COR-L47 (cell line): ENCODE measurements at regions not wholly inside any gene's neighbourhood (a gene's known extent, or its start where the extent isn't known, plus 50 kb on each side); places are given as distances from the start of the nearest gene placed in this dataset.

Source experiments
- DNase-seq: peaks from one replicate; lab custom pipeline; 2025; lab: John Stamatoyannopoulos, UW

DNA sequence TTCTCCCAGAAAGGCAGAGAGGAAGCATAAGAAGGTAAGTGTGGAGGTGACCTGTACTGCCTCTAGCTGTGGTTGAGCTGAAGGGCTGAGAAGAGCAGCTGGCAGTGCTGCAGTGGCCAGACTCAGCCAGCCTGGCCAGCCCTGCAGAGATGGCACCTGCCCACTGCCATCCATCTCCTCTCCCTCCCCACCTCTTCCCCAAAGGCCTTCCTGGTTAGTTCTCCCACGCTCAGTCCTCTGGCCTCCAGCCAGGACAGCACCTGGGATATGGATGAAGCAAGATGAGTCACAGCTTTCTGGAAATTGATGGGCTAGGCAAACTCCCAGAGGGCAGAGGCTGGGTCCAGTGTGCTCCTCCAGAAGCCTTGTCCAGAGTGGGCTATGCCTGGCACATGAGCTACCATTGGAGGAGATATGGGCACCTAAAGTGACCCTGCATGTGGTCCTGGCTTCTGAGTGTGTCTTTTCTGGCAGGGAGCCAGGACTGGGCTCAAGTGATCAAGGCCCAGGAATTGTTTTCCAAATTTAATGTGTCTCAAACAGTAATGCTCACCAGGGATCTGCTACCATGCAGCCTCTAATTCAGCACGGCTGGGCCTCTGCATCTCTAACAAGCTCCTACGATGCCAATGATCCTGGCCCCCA lies 81.0 kb upstream of the CACUL1 start:
- peak; percentile 78 for DNase-seq

DNA sequence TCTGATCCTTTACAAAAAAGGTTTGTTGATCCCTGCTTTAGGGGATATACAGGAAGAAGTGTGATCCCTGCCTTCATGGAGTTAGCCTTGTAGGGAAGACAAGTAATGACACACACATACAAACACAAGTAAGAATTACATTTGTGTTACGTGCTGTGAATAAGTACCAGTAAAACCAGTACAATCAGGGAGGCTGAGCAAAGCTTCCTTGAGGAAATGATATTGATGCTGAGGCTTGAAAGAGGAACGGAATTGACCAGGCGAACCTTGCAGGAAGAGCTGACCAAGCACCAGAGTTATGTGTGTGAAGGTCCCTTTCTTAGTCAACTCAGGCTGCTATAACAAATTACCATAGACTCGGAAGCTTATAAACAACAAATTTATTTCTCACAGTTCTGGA lies 83.6 kb upstream of the CACUL1 start:
- no peak for DNase-seq

DNA sequence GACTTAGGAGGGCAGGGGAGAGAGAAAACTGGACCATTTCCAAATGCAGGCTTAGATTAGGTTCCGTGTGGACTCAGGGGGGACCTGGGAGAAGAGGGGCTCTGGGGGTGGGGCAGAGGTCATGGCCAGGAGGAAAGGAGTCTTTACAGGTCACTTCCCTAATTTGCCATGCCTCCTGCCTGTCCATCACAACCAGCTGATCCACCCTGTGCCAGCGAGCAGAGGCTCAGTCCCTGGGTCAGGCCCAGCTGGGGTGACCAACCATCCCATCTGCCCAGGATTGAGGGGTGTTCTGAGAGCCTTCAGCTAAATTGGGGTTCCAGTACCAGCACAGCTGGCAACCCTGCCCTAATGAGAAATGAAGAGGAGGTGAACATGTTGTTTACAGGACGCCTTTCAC lies 84.6 kb upstream of the CACUL1 start:
- no peak for DNase-seq

DNA sequence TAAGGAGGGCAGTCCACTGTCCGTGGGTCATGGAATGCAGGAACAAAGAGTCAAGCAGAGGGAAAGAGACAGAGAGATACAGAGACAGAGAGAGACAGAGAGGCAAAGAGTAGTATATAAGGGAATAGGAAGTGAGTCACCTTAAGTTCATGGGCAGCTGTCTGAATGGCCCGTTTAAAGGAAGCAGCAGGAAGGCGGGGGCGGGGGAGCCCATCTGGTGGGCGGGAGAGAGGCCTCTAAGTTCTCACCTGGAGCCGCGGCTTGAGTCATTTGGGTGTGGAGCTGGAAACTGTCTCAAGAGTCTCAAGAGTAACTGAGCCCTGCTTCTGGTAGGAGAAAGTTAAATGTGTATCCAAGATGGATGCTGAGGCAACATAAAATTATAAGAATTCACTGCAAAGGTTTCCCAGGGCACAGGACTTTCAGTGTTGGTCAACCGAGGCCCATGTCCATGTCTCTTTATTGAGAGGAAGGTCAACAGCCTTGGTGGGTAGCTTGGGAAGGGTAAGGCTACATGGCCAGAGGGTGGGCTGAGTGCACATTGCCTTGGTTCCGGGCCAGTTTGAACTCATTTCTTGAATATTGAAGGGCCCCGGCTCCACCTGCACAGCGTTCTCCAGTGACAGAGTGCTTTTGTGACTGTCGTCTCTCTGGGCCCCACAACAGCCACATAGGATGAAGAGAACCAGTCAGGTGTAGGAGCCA lies 85.5 kb upstream of the CACUL1 start:
- no peak for DNase-seq

- DNase-seq = no peak
Measured at GRCh38 chr10:118840776-118841468, 86.2 kb upstream of the CACUL1 start.

GRCh38 chr10:118841881-118842605 lies 87.3 kb upstream of the CACUL1 start:
- no peak for DNase-seq

GRCh38 chr10:118842843-118843624 lies 88.3 kb upstream of the CACUL1 start:
- no peak for DNase-seq

DNA sequence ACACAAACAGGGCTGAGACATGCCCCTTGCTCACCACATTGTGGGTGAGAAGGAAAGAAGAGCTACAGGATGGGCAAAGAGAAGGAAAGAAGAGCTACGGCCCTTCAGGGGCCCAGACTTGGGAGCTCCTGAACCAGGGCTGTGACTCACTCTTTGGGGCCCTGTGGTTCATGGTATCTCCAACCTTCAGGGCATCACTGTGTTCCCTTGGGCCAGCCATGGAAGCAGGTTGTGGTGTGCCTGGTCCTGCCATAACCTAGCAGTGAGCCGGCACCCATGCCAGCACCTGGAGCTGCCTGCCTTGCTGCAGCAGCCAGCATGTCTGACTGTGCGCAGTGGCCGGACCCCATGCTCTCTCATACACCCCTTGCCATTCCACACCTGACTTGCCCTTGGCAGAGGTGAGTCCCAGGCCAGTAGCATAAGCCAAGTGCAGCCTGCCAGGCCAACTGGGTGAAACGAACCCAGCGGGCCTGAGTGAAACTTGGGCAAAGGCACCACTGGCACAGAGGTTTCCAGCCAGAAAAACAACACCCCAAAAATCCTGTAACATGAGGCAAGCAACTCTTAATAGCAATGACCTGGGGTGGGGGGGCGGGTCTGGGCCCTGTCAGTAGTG lies 89.0 kb upstream of the CACUL1 start:
- no peak for DNase-seq

GRCh38 chr10:118844731-118845521 lies 90.2 kb upstream of the CACUL1 start:
- DNase-seq = no peak

DNA sequence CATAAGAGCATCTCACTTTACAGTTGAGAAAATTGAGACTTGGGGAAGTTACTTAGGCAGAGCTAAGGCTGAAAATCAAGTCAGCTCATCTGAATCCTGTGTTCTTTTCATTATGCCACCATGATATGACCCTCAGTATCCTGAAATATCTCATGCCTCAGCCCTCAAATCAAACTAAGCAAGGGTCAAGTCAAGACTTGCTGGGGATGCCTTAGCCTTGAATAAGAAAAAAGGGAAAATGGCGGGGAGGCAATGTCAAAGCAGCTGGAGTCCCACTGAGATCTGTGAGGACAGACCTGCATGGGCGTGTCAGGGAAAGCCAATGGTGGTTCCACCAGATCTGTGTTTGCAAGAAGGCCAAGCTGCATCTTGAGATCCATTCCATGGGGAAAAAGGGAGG lies 91.0 kb upstream of the CACUL1 start:
- no peak for DNase-seq

GRCh38 chr10:118850418-118851061 lies 95.8 kb upstream of the CACUL1 start:
- DNase-seq = peak; percentile 44

DNA sequence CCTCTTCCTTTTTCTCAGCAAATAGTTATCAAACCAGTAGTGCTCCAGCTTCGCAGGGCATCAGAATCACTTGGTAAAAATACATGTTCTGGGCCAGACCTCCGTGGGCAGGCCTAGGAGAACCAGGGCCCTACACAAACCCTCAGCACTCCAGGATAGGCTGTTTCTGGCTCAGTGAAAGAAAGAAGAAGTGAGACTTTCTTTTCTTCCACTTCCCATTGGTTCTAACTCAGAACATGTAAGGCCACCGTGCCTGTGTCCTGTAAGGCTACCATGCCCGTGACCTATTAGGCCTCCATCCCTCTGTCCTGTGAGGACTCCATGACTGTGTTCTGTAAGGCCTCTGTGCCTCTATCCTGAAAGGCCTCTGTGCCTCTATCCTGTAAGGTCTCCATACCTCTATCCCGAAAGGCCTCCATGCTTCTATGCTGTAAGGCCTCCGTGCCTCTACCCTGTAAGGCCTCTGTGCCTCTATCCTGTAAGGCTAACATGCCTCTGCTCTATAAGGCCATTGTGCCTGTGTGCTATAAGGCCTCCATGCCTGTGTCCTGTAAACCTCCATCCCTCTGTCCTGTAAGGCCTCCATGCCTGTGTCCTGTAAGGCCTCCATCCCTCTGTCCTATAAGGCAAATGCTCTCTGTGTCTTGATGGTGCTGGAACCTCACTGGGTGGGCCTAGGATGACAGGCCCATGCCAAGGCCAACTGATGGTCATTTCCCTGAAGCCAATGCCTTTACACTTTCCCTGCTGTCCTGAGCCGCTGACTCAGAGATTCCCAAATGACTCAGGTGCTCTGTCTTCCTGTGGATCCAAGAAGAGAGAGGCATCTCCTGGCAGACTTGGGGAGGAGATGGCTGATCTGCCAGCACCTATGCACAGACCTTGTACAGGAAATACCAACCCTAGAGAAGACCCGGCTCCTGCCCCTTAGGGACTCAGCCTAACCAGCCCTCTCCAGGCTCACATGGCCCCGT lies 96.6 kb upstream of the CACUL1 start:
- no peak for DNase-seq

DNA sequence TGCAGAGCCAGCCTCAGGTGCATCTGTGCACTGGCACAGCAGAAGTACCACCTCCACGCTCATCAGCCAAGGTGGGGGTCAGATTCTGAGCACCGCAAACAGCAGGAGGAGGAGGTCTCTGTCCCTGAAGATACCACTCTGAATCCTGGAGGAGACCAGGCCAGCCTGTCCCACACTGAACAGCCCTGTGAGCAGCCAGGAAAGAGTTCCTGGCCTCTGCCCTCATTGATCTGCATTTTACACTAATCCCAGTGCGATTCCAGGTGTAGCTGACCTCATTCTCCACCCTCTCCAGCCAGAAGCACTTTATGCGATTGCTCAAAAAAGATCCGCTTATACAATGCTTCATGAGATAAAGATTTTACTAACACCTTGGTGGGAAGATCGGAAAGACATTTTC lies 99.1 kb upstream of the CACUL1 start:
- no peak for DNase-seq

- no peak for DNase-seq
Measured at GRCh38 chr10:118856106-118856505, 101.3 kb upstream of the CACUL1 start.

- DNase-seq = no peak
Measured at GRCh38 chr10:118865998-118866693, 111.4 kb upstream of the CACUL1 start.

- DNase-seq = no peak
Measured at GRCh38 chr10:118867768-118868167, 113.0 kb upstream of the CACUL1 start.

DNA sequence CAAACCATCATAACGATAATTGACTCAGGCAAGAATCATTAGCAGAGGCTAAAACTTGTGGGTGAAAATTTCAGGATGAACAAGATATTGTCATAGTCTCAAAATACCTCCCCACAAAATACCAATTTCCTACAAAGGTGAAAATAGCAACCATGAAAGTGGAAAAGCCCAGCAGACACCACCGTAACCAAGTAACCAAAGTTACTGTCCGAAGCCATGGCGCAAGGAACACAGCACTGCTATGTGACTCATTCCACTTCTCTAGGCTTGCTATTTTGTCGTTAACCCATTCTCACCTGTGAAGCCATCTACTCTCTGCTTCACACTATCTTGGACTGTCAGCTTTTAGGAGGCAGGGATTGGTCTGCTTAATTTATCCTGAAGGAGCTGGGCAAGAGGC lies 113.8 kb upstream of the CACUL1 start:
- DNase-seq = no peak
